ENCODE measurements at regions not wholly inside any gene's neighbourhood (a gene's known extent, or its start where the extent isn't known, plus 50 kb on each side); places are given as distances from the start of the nearest gene placed in this dataset.
"Not testable (repeated sequence)": the region's sequence is repeated elsewhere in the genome, so short reads cannot be mapped to it uniquely, and the experiment has no call there.

GRCh38 chr6:27195547-27195946 is 52.0 kb upstream of the PRSS16 start:
- not testable (repeated sequence) for H4K5ac ChIP-seq (ENCODE audit: insufficient read length, low read depth, low read length); H3K23me2 ChIP-seq (ENCODE audit: insufficient read length, low read depth, low read length, poor library complexity, severe bottlenecking); H3K9me3 Mint-ChIP-seq; H3K79me2 ChIP-seq (ENCODE audit: insufficient read depth, low read length); H2BK15ac ChIP-seq (ENCODE audit: low read depth, low read length); H2BK120ac ChIP-seq (ENCODE audit: low read depth, low read length, poor library complexity, severe bottlenecking); H3K9me3 ChIP-seq (ENCODE audit: control insufficient read depth, low read depth, low read length); H3K4me3 Mint-ChIP-seq; H3K27ac ChIP-seq (ENCODE audit: insufficient read length, low read depth, low read length); H3K36me3 Mint-ChIP-seq (ENCODE audit: insufficient read depth in 1 of 3, low read depth in 3 of 3); H3K79me1 ChIP-seq (ENCODE audit: insufficient read depth, low read depth, low read length, poor library complexity, severe bottlenecking); H3K18ac ChIP-seq (ENCODE audit: insufficient read length, low read depth, low read length); H3K27ac Mint-ChIP-seq; H3K4ac ChIP-seq (ENCODE audit: low read depth, low read length); H2AFZ ChIP-seq (ENCODE audit: low read length); H2BK12ac ChIP-seq (ENCODE audit: insufficient read length, low read depth, low read length); H3K4me1 Mint-ChIP-seq; H2BK5ac ChIP-seq (ENCODE audit: insufficient read length, low read length); H3K14ac ChIP-seq (ENCODE audit: insufficient read depth, low read length); H3T11ph ChIP-seq (ENCODE audit: low read length); H3K27me3 ChIP-seq (ENCODE audit: insufficient read depth, low read length); H4K8ac ChIP-seq (replicated peaks; ENCODE audit: insufficient read length, low read depth, low read length); H2AK5ac ChIP-seq (ENCODE audit: insufficient read length, low read length); H4K91ac ChIP-seq (ENCODE audit: insufficient read length, low read depth, low read length); H3K23ac ChIP-seq (ENCODE audit: insufficient read length, low read depth, low read length); H3K4me2 ChIP-seq (ENCODE audit: insufficient read depth, insufficient read length, low read length); H4K20me1 ChIP-seq (ENCODE audit: control insufficient read depth, insufficient read depth, insufficient read length); H2BK20ac ChIP-seq (ENCODE audit: low read depth, low read length, poor library complexity, severe bottlenecking); H3K27me3 Mint-ChIP-seq (ENCODE audit: low read depth); H3K56ac ChIP-seq (ENCODE audit: insufficient read length, low read depth, low read length); DNase-seq; H3K4me1 ChIP-seq (ENCODE audit: insufficient read depth, low read length); H3K9ac ChIP-seq (ENCODE audit: extremely low read depth, insufficient read length, low read length)
- no CpG with 5 or more reads among the region's 3 CpGs for WGBS (ENCODE audit: extremely low coverage, insufficient read length, low lambda C conversion rate)

Small RNA genes lying in the stretch of these regions (microRNA-seq; reads per million reads assigned to microRNA genes)
- 0.58 reads per million for gene MIR3143 (ENCODE audit: borderline microRNAs expressed)
